H1 (cell line): ENCODE measurements at regions not wholly inside any gene's neighbourhood (a gene's known extent, or its start where the extent isn't known, plus 50 kb on each side); places are given as distances from the start of the nearest gene placed in this dataset.

Source experiments
- RAD21 ChIP-seq, 2 experiments: IDR thresholded peaks in 1 of 2; conservative IDR thresholded peaks in 1 of 2; 2 replicates each; pipeline ENCODE4 v1.6.1; 2011; ENCODE audit warnings: low read depth in 2 of 2, low read length in 2 of 2, improper control_type of control experiment in 1 of 2, inconsistent platforms in 1 of 2, mild to moderate bottlenecking in 1 of 2, moderate library complexity in 1 of 2
- YY1 ChIP-seq: IDR thresholded peaks from 2 replicates; pipeline ENCODE4 v1.6.1; 2011; ENCODE audit warnings: low read depth, mild to moderate bottlenecking, low read length

GRCh38 chr2:12293874-12294273 lies 422.9 kb upstream of the TRIB2 start (continued):
- TF ChIP-seq RAD21 (IDR thresholded peaks at IDR 0.05 in 1 of 2, conservative IDR thresholded peaks at IDR 0.05 in 1 of 2; ENCODE audit: low read depth in 2 of 2, low read length in 2 of 2) (no peak), YY1 (no peak)
